ENCODE measurements at regions not wholly inside any gene's neighbourhood (a gene's known extent, or its start where the extent isn't known, plus 50 kb on each side); places are given as distances from the start of the nearest gene placed in this dataset.

- TF ChIP-seq, protein P1, sequence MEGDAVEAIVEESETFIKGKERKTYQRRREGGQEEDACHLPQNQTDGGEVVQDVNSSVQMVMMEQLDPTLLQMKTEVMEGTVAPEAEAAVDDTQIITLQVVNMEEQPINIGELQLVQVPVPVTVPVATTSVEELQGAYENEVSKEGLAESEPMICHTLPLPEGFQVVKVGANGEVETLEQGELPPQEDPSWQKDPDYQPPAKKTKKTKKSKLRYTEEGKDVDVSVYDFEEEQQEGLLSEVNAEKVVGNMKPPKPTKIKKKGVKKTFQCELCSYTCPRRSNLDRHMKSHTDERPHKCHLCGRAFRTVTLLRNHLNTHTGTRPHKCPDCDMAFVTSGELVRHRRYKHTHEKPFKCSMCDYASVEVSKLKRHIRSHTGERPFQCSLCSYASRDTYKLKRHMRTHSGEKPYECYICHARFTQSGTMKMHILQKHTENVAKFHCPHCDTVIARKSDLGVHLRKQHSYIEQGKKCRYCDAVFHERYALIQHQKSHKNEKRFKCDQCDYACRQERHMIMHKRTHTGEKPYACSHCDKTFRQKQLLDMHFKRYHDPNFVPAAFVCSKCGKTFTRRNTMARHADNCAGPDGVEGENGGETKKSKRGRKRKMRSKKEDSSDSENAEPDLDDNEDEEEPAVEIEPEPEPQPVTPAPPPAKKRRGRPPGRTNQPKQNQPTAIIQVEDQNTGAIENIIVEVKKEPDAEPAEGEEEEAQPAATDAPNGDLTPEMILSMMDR (IDR thresholded peaks at IDR 0.05) = no peak
- no peak for TF ChIP-seq EZH2 (IDR thresholded peaks at IDR 0.05; ENCODE audit: borderline replicate concordance, insufficient read depth, low read depth, low read length, poor library complexity, severe bottlenecking)
Observed at GRCh38 chr7:25714013-25714412, 438.0 kb upstream of the NFE2L3 start.
